ENCODE measurements at regions not wholly inside any gene's neighbourhood (a gene's known extent, or its start where the extent isn't known, plus 50 kb on each side); places are given as distances from the start of the nearest gene placed in this dataset.

GRCh38 chr12:43029971-43030370 is 440.4 kb upstream of the PRICKLE1 start:
- Histone ChIP-seq H3K36me3 (no peaks in the 10 kb centered on the region), H3K4me1 (peaks cover 4 to 8% of the 10 kb centered on the region in 2 donors), H3K27me3 (no peaks in the 10 kb centered on the region), H3K9me3 (no peaks in the 10 kb centered on the region), H3K4me3 (replicated peaks in 1 of 3) (no peak overlapping the region), H3K27ac (no peak overlapping the region)
- intact Hi-C loops (cut with DNase I): no loop called here
- WGBS, 2 donors: 84 to 88% methylated on average over 2 of the region's 2 CpGs
- DNase-seq: no peak
- TF ChIP-seq CTCF (IDR thresholded peaks at IDR 0.05) (no peak), POLR2A (IDR thresholded peaks at IDR 0.05) (no peak)

- no peaks in the 10 kb centered on the region for H3K9me3 ChIP-seq
- peaks cover 4 to 8% of the 10 kb centered on the region in 2 donors for H3K4me1 ChIP-seq
- H3K4me3 ChIP-seq (replicated peaks in 1 of 3): no peak overlapping the region
- H3K36me3 ChIP-seq: no peaks in the 10 kb centered on the region
- 63% methylated on average over 3 of the region's 3 CpGs for WGBS, 2 donors
- no peaks in the 10 kb centered on the region for H3K27me3 ChIP-seq
- DNase-seq: no peak
- H3K27ac ChIP-seq: no peak overlapping the region
- no peak for TF ChIP-seq CTCF (IDR thresholded peaks at IDR 0.05)
- no peak for TF ChIP-seq POLR2A (IDR thresholded peaks at IDR 0.05)
- intact Hi-C loops (cut with DNase I): no loop called here
Observed at GRCh38 chr12:43028826-43029225, 439.3 kb upstream of the PRICKLE1 start.

GRCh38 chr12:43022838-43023237 is 433.3 kb upstream of the PRICKLE1 start:
- Histone ChIP-seq H3K36me3 (no peaks in the 10 kb centered on the region), H3K27me3 (no peaks in the 10 kb centered on the region), H3K4me3 (replicated peaks in 1 of 3) (no peak overlapping the region), H3K27ac (no peak overlapping the region), H3K4me1 (no peaks in the 10 kb centered on the region), H3K9me3 (no peaks in the 10 kb centered on the region)
- 66 to 83% methylated on average over 1 of the region's 1 CpG for WGBS, 2 donors
- intact Hi-C loops (cut with DNase I): no loop called here
- no peak for TF ChIP-seq POLR2A (IDR thresholded peaks at IDR 0.05)
- no peak for TF ChIP-seq CTCF (IDR thresholded peaks at IDR 0.05)
- no peak for DNase-seq

- H3K36me3 ChIP-seq: no peaks in the 10 kb centered on the region
- H3K4me3 ChIP-seq (replicated peaks in 1 of 3): no peak overlapping the region
- intact Hi-C loops (cut with DNase I): no loop called here
- DNase-seq: no peak
- TF ChIP-seq POLR2A (IDR thresholded peaks at IDR 0.05) (no peak), CTCF (IDR thresholded peaks at IDR 0.05) (no peak)
- no peak overlapping the region for H3K27ac ChIP-seq
- H3K4me1 ChIP-seq: peaks cover 0 to 4% of the 10 kb centered on the region in 2 donors
- no peaks in the 10 kb centered on the region for H3K9me3 ChIP-seq
- H3K27me3 ChIP-seq: no peaks in the 10 kb centered on the region
- WGBS, 2 donors: 87 to 94% methylated on average over 4 of the region's 4 CpGs
Observed at GRCh38 chr12:43015090-43015737, 425.7 kb upstream of the PRICKLE1 start.

GRCh38 chr12:43011383-43011926 is 421.9 kb upstream of the PRICKLE1 start:
- intact Hi-C loops (cut with DNase I): no loop called here
- no peaks in the 10 kb centered on the region for H3K9me3 ChIP-seq
- H3K27me3 ChIP-seq: no peaks in the 10 kb centered on the region
- no peak for DNase-seq
- H3K36me3 ChIP-seq: no peaks in the 10 kb centered on the region
- H3K4me3 ChIP-seq (replicated peaks in 1 of 3): no peak overlapping the region
- TF ChIP-seq POLR2A (IDR thresholded peaks at IDR 0.05) (no peak), CTCF (IDR thresholded peaks at IDR 0.05) (no peak)
- H3K27ac ChIP-seq: no peak overlapping the region
- 63 to 65% methylated on average over 2 of the region's 2 CpGs for WGBS, 2 donors
- peaks cover 8 to 11% of the 10 kb centered on the region in 2 donors for H3K4me1 ChIP-seq
